ENCODE measurements at regions not wholly inside any gene's neighbourhood (a gene's known extent, or its start where the extent isn't known, plus 50 kb on each side); places are given as distances from the start of the nearest gene placed in this dataset.

DNA sequence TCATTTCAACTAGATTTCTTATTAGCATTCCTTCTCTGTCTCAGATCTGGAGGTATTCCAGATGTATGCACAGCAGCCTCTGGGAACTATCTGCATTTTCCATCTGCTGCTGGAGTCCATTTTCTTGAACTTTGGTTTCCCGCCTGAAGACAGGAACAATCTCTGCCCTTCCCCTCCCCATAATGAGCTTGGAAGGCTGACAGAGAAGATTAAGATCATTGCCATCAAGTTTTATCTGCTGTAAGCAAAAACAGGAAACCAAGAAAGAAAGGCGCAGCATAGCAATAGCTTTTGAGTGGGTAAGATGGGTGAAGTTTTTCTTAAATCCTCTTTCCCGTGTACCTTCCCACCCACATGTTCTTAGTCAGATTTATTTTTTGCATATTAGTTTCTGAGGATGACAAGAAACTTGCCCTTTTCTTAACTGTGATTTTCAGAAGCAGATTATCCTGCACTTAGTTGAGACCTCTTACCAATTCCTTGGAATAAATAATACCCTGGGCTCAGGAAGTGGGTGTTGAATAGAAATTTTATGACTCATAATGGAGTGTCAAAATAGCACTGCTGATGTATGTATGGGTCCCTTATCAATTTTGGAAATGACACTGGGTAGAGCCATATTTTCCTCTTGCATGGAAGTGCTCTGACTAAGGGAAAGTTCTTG is 78.3 kb downstream of the CT47B1 start:
- TF ChIP-seq, protein P1, sequence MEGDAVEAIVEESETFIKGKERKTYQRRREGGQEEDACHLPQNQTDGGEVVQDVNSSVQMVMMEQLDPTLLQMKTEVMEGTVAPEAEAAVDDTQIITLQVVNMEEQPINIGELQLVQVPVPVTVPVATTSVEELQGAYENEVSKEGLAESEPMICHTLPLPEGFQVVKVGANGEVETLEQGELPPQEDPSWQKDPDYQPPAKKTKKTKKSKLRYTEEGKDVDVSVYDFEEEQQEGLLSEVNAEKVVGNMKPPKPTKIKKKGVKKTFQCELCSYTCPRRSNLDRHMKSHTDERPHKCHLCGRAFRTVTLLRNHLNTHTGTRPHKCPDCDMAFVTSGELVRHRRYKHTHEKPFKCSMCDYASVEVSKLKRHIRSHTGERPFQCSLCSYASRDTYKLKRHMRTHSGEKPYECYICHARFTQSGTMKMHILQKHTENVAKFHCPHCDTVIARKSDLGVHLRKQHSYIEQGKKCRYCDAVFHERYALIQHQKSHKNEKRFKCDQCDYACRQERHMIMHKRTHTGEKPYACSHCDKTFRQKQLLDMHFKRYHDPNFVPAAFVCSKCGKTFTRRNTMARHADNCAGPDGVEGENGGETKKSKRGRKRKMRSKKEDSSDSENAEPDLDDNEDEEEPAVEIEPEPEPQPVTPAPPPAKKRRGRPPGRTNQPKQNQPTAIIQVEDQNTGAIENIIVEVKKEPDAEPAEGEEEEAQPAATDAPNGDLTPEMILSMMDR (conservative IDR thresholded peaks at IDR 0.05; ENCODE audit: low read length): no peak
- TF ChIP-seq EZH2phosphoT487 (IDR thresholded peaks at IDR 0.05; ENCODE audit: borderline replicate concordance, low read depth, low read length): no peak

All from OCI-LY7 (cell line).